T-helper 1 cell (primary cell): ENCODE measurements at regions not wholly inside any gene's neighbourhood (a gene's known extent, or its start where the extent isn't known, plus 50 kb on each side); places are given as distances from the start of the nearest gene placed in this dataset.
"Not testable (repeated sequence)": the region's sequence is repeated elsewhere in the genome, so short reads cannot be mapped to it uniquely, and the experiment has no call there.

Source experiments
- DNase-seq, 5 donors: peaks; one replicate each; pipeline ENCODE4 v3.0.0-alpha.2; 2012 to 2020

GRCh38 chr9:103407260-103407659 is 412.1 kb downstream of the CYLC2 start:
- no peak for DNase-seq

DNA sequence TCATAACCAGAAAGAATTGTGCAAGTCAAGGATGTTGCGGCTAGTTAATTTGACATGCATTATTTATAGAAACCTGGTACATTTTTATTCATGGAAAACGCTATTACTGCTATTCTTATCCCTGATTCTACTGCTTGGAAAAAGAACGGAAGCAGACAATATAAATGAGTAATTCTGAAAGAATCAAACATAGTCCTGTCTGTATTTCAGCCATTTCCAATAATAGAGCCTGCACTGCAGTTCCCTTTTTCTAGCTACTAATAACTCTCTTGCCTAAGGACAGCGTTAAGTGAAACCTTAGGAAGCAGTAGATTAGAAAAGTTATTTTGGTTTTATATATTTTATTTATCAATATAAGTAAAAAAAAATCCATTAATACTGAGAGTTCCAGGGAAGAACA is 414.9 kb downstream of the CYLC2 start:
- no peak for DNase-seq

DNA sequence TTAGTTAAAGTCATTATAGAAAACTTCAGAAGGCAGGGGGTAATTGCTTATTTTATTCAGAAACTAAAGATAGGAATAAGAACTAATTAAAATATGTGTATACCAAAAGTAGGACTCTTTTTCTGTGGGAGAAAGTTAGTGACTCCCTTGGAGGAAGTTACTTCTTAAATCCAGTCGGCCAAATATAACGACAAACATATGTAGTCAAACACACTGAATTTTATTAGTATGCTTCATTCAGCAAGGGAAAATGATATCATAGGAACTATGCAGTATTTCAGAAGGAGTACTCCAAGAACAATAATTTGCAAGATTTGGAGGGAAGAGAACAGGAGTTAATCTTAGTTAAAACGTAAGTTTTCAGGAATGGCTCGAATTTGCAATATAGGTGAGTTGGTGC is 432.6 kb downstream of the CYLC2 start:
- no peak for DNase-seq

- DNase-seq: no peak
Measured at GRCh38 chr9:103430469-103430868, 435.3 kb downstream of the CYLC2 start.

DNA sequence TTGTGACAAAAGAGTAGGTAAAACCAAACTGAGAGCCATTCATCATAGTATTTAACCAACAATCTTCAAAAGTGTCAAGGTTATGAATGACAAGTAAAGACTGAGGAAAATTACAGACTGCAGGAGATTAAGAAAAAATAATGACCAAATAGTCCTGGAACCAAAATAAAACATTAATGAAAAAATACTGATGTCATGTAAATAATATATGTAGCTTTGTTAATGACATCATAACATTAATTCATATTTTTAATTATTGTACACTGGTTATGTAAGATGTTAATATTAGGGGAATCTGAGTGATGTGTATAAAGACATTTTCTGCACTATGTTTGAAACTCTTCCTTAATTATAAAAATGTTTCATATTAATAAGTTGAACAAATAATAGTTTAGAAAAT is 436.7 kb downstream of the CYLC2 start:
- DNase-seq: no peak

- no peak for DNase-seq
Measured at GRCh38 chr9:103444176-103444575, 449.0 kb downstream of the CYLC2 start.

DNA sequence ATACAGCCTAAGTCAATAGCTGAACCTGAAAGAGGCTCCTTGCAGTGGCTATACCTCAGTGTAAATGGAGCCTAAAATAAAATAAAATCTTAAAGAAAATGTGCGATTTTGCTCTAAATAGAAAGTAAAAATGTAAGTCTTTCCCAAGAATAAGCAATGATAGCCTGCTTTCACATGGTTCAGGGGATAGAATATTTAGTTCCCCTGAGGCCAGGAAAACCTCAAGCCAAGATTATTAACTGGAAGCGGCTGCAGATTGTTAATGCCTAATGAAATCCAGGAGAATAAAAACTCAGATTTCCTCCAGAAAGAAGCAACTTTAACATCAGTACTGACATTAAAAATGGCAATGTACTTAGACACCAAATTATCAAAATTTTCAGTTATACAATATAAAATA is 463.7 kb downstream of the CYLC2 start:
- DNase-seq: no peak

DNA sequence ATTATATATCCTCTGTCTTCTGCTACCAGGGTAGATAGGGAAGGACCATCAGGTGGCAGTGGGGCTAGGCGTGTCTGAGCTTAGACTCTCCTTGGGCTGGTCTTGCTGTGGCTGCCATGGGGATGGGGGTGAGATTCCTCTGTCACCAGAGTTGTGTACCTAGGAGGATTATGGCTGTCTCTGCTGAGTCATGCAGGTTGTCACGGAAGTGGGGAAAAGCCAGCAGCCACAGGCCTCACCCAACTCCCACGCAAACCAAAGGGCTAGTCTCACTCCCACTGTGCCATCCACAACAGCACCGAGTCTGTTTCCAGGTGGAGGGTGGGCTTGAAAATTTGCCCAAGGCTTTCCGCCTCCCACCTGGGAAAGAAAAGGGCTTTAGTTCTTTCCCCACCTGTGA is 476.1 kb downstream of the CYLC2 start:
- DNase-seq: no peak

GRCh38 chr9:103474156-103474555 is 479.0 kb downstream of the CYLC2 start:
- no peak for DNase-seq

DNA sequence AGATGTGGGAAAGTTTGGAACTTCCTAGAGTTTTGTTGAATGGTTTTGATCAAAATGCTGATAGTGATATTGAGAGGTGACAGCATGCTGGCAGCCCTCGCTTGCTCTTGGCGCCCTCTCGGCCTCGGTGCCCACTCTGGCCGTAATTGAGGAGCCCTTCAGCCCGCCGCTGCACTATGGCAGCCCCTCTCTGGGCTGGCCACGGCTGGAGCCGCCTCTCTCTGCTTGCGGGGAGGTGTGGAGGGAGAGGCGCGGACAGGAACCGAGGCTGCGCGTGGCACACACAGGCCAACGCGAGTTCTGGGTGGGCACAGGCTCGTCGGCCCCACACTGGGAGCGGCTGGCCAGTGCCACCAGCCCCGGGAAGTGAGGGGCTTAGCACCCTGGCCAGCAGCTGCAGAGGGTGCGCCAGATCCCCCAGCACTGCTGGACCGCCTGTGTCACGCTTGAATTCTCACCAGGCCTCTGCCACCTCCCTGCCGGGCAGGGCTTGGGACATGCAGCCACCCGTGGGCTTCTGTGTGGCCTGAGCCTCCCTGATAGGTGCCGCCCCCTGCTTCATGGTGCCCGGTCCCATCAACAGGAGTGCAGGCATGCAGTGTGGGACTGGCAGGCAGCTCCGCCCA is 488.5 kb downstream of the CYLC2 start:
- DNase-seq: no peak

- no peak for DNase-seq
Measured at GRCh38 chr9:103485138-103485537, 490.0 kb downstream of the CYLC2 start.

DNA sequence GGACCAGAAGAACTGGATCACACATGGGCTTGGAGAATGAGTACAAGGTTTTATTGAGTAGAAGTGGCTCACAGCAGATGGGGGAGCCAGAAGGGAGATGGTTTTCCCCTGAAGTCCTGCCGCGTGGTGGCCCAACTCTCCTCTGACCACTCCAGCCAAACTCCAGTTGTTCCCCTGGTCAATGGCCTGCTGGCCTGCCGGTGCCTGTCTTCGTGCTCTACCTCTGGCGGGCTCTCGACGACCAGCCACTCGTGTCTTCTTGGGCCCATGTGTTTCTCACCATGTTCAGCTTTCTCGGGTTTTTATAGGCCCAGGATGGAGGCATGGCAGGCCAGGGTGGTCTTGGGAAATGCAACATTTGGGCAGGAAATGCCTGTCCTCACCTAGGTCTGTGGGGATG is 519.6 kb downstream of the CYLC2 start:
- DNase-seq: no peak

GRCh38 chr9:103522409-103522808 is 527.3 kb downstream of the CYLC2 start:
- no peak for DNase-seq

GRCh38 chr9:103530934-103531333 is 535.8 kb downstream of the CYLC2 start:
- no peak for DNase-seq

- no peak for DNase-seq
Measured at GRCh38 chr9:103533318-103533717, 538.2 kb downstream of the CYLC2 start.

- DNase-seq: no peak
Measured at GRCh38 chr9:103537426-103537825, 542.3 kb downstream of the CYLC2 start.

DNA sequence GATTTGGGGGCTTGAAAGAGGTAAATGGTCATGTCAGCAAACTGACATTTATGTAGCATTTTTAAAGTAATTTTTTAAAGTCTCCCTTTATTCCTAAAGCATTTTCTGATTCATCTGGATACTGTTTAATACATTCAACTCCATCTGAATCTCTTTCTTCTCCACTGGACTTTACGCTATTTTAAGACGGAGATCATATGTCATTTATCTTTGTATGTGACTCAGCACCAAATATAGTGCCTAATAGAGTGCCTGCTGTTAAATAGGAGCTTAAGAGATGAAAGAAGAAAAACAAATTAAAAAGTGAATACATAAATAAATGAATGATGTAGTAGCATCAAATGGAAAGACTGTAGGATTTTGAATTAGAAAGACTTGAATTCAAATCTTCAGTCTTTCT is 548.8 kb upstream of the SMC2 start:
- no peak for DNase-seq

DNA sequence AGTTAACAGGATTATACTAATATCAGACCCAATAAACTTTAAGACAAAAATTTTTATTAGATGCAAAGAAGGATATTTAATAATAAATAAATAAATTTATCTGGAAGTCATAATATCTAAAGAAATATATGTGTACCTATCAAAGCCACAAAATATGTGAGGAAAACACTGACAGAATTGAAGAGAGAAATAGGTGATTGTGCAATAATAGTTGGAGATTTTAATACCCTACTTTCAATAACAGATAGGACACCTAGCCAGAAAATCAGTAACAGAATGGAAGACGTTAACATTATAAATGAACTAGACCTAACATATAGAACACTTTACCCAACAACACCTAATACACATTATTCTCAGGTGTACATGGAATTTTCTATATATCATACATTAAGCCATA is 541.4 kb upstream of the SMC2 start:
- no peak for DNase-seq

DNA sequence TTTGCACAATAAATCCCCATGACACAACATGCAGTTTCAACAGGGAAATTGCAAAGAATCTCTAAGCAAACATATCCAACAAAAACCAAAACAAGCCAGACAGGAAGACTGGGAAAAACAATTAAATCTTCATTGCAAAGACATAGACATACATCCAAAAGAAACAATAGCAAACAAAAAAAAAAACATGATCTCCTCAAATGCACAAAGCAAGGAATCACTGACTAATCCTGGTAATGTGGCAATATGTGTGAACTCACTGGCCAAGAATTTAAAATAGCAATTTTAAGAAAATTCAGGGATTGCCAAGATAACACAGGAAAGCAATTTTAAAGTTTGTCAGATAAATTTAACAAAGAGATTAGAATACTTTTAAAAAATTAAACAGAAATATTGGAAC is 520.1 kb upstream of the SMC2 start:
- DNase-seq: no peak

DNA sequence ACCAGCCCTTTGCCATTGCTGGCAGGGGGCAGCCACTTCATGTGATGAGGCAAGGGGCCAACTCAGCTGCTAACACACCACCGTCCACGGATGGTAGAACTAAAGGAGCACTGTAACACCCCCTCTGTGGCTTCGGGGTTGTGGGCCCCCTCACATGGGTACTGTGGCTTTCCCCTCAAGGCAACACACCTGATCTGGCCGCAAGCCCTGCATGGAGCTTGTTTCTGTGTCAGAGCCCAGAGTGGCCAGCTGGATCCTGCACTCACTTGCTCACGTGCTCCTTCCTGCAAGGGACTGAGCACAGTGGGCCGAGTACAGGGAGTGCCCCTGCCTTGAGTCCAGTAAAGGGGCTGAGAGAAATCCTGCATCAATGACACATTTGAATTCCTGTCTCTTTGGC is 507.4 kb upstream of the SMC2 start:
- DNase-seq: no peak

DNA sequence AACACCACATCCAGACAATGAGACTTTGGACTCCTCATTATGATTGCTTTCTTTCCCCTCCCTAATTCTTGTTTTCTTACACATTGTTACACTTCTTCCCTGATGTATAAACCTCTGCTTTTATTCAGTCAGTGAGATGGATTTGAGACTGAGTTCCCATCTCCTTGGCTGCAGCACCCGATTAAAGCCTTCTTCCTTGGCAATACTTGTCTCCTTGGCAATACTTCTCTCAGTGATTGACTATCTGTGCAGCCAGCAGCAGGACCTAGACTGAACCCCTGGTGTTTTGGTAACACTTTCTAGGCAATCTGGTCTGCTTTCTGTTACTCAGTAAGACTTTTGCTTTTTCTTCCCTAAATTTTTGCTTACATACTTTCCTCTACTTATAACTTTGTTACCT is 492.8 kb upstream of the SMC2 start:
- no peak for DNase-seq

DNA sequence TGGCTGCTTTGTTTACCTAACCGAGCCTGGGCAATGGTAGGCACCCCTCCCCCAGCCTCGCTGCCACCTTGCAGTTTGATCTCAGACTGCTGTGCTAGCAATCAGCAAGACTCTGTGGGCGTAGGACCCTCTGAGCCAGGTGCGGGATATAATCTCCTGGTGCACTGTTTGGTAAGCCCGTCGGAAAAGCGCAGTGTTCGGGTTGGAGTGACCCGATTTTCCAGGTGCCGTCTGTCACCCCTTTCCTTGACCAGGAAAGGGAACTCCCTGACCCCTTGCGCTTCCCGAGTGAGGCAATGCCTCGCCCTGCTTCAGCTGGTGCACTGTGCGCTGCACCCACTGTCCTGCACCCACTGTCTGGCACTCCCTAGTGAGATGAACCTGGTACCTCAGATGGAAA is 482.2 kb upstream of the SMC2 start:
- not testable (repeated sequence) for DNase-seq

- DNase-seq: no peak
Measured at GRCh38 chr9:103615994-103616393, 478.1 kb upstream of the SMC2 start.

- no peak for DNase-seq
Measured at GRCh38 chr9:103617046-103617445, 477.1 kb upstream of the SMC2 start.

- no peak for DNase-seq
Measured at GRCh38 chr9:103625161-103625804, 468.8 kb upstream of the SMC2 start.
